Muscle of leg (tissue), 3 donors: ENCODE measurements at regions not wholly inside any gene's neighbourhood (a gene's known extent, or its start where the extent isn't known, plus 50 kb on each side); places are given as distances from the start of the nearest gene placed in this dataset.

Experiments used
- DNase-seq: peaks from one replicate; pipeline ENCODE4 v3.0.0; 2013
- H3K27ac ChIP-seq: one replicate; pipeline ENCODE4 v1.5.1; 2013; ENCODE audit warnings: mild to moderate bottlenecking, low read length, control low read depth
- H3K27me3 ChIP-seq: one replicate; pipeline ENCODE4 v1.6.1; 2013; ENCODE audit warnings: low read length; ENCODE audit not compliant: control insufficient read depth, insufficient read depth
- H3K36me3 ChIP-seq: one replicate; pipeline ENCODE4 v1.6.1; 2013; ENCODE audit warnings: low read length; ENCODE audit not compliant: control insufficient read depth, insufficient read depth
- H3K4me1 ChIP-seq: one replicate; pipeline ENCODE4 v1.6.1; 2013; ENCODE audit warnings: low read length; ENCODE audit not compliant: control insufficient read depth, insufficient read depth
- H3K4me3 ChIP-seq: one replicate; pipeline ENCODE4 v1.5.1; 2013; ENCODE audit warnings: low read length, control low read depth
- H3K9me3 ChIP-seq: replicated peaks from 2 replicates; pipeline ENCODE4 v1.6.1; 2013; ENCODE audit warnings: low read depth, low read length; ENCODE audit not compliant: control insufficient read depth
- WGBS: methylation state at CpG from one replicate; pipeline ENCODE4 v1.1.5; 2013; ENCODE audit warnings: missing lambda C conversion rate; ENCODE audit not compliant: insufficient coverage; 5-methylcytosine and 5-hydroxymethylcytosine counted together

DNA sequence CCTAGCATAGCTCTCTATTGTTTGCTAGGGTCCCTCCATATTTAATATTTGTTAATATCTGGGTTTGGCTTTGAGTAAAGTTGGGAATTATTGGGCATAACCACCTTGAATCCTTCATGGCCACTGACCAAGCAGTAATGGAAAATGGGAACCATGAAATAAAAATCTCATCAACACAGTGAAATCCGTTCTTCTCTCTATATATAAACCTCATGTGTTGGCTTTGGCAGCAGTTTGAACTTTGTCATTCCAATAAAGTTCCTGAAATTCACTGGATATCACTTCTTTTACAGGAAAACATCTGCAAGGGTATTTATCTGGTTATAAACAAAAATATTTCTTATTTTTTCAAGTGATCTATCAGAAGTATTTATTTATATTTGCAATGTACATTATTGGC lies 93.0 kb upstream of the MPDZ start:
- Histone ChIP-seq H3K27me3 (no peaks in the 10 kb centered on the region), H3K4me1 (no peaks in the 10 kb centered on the region), H3K4me3 (no peak overlapping the region), H3K27ac (no peak overlapping the region), H3K36me3 (no peaks in the 10 kb centered on the region), H3K9me3 (no peaks in the 10 kb centered on the region)
- WGBS, result no CpG with 5 or more reads among the region's 1 CpG
- peak; percentile 54 for DNase-seq

GRCh38 chr9:13369431-13369830 lies 89.9 kb upstream of the MPDZ start:
- Histone ChIP-seq H3K27ac (no peak overlapping the region), H3K9me3 (no peaks in the 10 kb centered on the region), H3K4me3 (no peak overlapping the region), H3K36me3 (no peaks in the 10 kb centered on the region), H3K4me1 (no peaks in the 10 kb centered on the region), H3K27me3 (no peaks in the 10 kb centered on the region)
- DNase-seq, result no peak
- WGBS, result 62% methylated on average over 2 of the region's 4 CpGs

DNA sequence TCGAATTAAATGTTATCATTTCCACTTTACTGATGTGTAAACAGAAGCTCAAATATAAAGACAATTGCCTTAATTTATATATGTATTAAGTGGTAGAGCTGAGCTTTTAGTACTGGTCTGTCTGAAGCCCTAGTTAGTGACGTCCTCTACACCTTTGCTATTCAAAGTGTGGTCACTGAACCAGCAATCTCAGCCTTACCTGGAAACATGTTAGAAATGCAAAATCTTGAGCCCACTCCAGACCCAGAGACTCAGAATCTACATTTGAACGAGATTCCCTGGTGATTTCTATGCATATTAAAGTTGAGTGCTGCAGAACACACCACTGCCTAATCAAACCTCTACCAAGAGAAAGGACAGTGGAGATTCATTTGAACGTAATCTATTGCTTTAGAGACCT lies 88.3 kb upstream of the MPDZ start:
- 80% methylated on average over 1 of the region's 4 CpGs for WGBS
- H3K9me3 ChIP-seq, result no peaks in the 10 kb centered on the region
- no peak for DNase-seq
- H3K4me3 ChIP-seq, result no peak overlapping the region
- no peaks in the 10 kb centered on the region for H3K4me1 ChIP-seq
- no peaks in the 10 kb centered on the region for H3K36me3 ChIP-seq
- H3K27me3 ChIP-seq, result no peaks in the 10 kb centered on the region
- no peak overlapping the region for H3K27ac ChIP-seq

DNA sequence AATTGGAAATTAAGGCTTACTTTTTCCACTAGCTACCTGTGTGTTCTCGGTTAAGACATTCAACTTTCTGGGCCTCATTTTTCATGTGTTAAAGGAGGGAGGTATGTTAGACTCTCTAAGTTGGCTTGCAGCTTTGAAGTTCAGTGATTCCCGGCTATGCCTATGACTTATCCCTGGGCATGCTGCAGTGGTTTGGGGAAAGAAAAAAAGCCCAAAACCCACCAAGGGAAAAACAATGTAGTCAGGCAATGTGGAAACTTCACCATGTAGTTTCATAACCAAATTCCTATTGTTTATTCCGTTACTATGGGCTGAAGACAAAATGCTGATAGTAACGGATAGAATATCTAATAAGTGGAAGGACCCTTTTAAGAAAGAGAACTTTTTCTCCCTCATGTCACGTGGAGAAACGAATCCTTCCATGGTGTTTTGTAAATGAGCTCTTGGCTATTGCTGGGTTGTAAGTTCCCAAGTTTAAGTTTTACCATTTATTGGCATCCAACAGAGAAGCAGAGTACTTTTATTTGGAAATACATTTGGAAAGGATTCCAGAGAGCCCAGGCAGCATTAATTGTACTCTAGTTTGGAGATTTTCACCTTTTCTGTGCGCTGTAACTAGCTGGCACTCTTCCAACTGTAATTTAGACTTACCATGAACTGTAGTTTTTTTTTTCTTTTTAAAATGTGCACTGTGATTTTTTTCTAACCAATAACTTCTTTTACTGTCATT lies 84.9 kb upstream of the MPDZ start:
- Histone ChIP-seq H3K27ac (no peak overlapping the region), H3K4me1 (no peaks in the 10 kb centered on the region), H3K36me3 (no peaks in the 10 kb centered on the region), H3K27me3 (no peaks in the 10 kb centered on the region), H3K4me3 (no peak overlapping the region), H3K9me3 (no peaks in the 10 kb centered on the region)
- WGBS, result no CpG with 5 or more reads among the region's 7 CpGs
- DNase-seq, result peak; percentile 82

DNA sequence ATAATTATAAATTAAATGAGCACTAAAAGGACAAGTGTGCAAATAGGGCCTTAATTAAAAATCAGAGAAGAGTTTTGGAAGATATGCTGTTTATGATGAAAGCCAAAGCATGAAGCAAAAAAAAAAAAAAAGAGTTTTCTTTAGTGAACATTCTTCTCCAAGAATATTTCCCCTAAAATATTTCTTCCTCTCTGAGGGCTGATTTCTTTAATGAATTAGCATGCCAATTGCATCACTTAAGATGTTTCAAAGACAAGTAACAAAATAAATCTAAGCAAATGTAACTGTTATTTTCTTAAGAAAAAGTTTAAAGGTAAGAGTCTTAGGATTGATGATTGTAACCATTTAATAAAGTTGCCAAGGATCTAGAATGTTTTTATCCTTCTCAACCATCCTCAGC lies 81.6 kb upstream of the MPDZ start:
- no peak overlapping the region for H3K4me3 ChIP-seq
- no peaks in the 10 kb centered on the region for H3K4me1 ChIP-seq
- no peak for DNase-seq
- no peaks in the 10 kb centered on the region for H3K36me3 ChIP-seq
- H3K27me3 ChIP-seq, result no peaks in the 10 kb centered on the region
- no peak overlapping the region for H3K27ac ChIP-seq
- no peaks in the 10 kb centered on the region for H3K9me3 ChIP-seq

DNA sequence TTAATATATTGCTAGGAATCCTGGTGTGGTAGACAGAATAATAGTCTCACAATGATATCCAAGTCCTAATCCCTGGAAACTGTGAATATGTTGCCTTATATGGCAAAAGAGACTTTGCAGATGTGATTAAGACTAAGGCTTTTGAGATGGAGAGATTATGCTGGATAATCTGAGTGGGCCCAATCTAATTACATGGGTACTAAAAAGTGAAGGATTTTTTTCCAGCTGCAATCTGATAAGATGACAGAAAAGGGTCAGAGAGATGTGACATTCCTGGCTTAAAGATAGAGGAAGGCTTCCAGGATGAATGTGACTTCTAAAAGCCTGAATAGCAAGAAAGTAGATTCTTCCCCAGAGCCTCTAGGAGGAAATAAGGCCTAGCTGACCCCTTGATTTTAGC lies 80.7 kb upstream of the MPDZ start:
- DNase-seq, result no peak
- Histone ChIP-seq H3K27me3 (no peaks in the 10 kb centered on the region), H3K4me3 (no peak overlapping the region), H3K4me1 (no peaks in the 10 kb centered on the region), H3K9me3 (no peaks in the 10 kb centered on the region), H3K36me3 (no peaks in the 10 kb centered on the region), H3K27ac (peak overlapping the region; percentile 9)

DNA sequence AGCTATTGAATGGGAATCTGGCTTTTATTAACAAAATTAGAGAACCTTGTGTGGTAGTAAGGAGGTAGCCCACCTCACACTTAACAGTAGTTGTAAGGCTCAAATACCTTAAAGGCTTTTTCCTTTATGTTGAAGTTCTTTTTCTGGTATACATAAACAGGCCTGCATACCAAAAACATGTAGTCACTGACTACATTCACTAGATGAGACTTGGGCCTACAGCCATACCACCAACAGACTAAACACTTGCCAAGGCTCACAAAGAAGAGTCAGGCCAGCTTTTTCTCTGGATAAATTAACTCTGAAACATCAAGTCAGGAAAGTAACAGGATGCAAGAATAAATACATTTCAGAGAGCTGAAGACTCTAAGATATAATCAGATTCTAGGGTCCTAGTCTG lies 78.6 kb upstream of the MPDZ start:
- no peaks in the 10 kb centered on the region for H3K36me3 ChIP-seq
- H3K9me3 ChIP-seq, result no peaks in the 10 kb centered on the region
- H3K4me3 ChIP-seq, result no peak overlapping the region
- no peaks in the 10 kb centered on the region for H3K27me3 ChIP-seq
- H3K4me1 ChIP-seq, result no peaks in the 10 kb centered on the region
- peak overlapping the region; percentile 18 for H3K27ac ChIP-seq
- DNase-seq, result peak; percentile 92

- Histone ChIP-seq H3K9me3 (no peaks in the 10 kb centered on the region), H3K27ac (no peak overlapping the region), H3K36me3 (no peaks in the 10 kb centered on the region), H3K4me3 (no peak overlapping the region), H3K27me3 (no peaks in the 10 kb centered on the region), H3K4me1 (no peaks in the 10 kb centered on the region)
- no peak for DNase-seq
- WGBS, result no CpG with 5 or more reads among the region's 2 CpGs
Observed at GRCh38 chr9:13354733-13355132, 75.2 kb upstream of the MPDZ start.

GRCh38 chr9:13352451-13352979 lies 73.0 kb upstream of the MPDZ start:
- Histone ChIP-seq H3K36me3 (no peaks in the 10 kb centered on the region), H3K27me3 (no peaks in the 10 kb centered on the region), H3K27ac (no peak overlapping the region), H3K9me3 (no peaks in the 10 kb centered on the region), H3K4me1 (no peaks in the 10 kb centered on the region), H3K4me3 (no peak overlapping the region)
- no CpG with 5 or more reads among the region's 4 CpGs for WGBS
- no peak for DNase-seq

GRCh38 chr9:13351778-13352386 lies 72.4 kb upstream of the MPDZ start:
- DNase-seq, result peak; percentile 90
- H3K4me1 ChIP-seq, result no peaks in the 10 kb centered on the region
- no peaks in the 10 kb centered on the region for H3K27me3 ChIP-seq
- H3K4me3 ChIP-seq, result no peak overlapping the region
- H3K27ac ChIP-seq, result no peak overlapping the region
- H3K9me3 ChIP-seq, result no peaks in the 10 kb centered on the region
- WGBS, result no CpG with 5 or more reads among the region's 3 CpGs
- no peaks in the 10 kb centered on the region for H3K36me3 ChIP-seq

- Histone ChIP-seq H3K27me3 (no peaks in the 10 kb centered on the region), H3K36me3 (no peaks in the 10 kb centered on the region), H3K4me1 (peaks cover 2% of the 10 kb centered on the region), H3K4me3 (no peak overlapping the region), H3K9me3 (no peaks in the 10 kb centered on the region), H3K27ac (no peak overlapping the region)
- no CpG with 5 or more reads among the region's 2 CpGs for WGBS
- DNase-seq, result peak; percentile 70
Observed at GRCh38 chr9:13332571-13332970, 53.1 kb upstream of the MPDZ start.
